HepG2 (cell line): ENCODE measurements at regions not wholly inside any gene's neighbourhood (a gene's known extent, or its start where the extent isn't known, plus 50 kb on each side); places are given as distances from the start of the nearest gene placed in this dataset.

Source experiments
- ATAC-seq: fragments of 200-7000 bp; cut with Tn5 transposase; 3 replicates; pipeline ENCODE4 v1.9.1; 2020; ENCODE audit warnings: mild to moderate bottlenecking, moderate library complexity
- BruUV-seq: library from RNA; stranded (reverse); fragments of 400-500 nt; replicated peaks from 2 replicates; lab custom pipeline; 2021; lab: Mats Ljungman, UMichigan
- CTCF ChIA-PET: fragments of 300-600 bp; formaldehyde crosslinking; extraction: SDS; loops from one replicate; lab custom pipeline; 2021; ENCODE audit warnings: low total read pairs, inconsistent platforms, low intra/inter-chr PET ratio; lab: Yijun Ruan, JAX
- POLR2A ChIA-PET: fragments of 350-600 bp; sonication (Branson Sonifier 250); formaldehyde crosslinking; loops from one replicate; lab custom pipeline; 2020; ENCODE audit warnings: antibody characterized with exemption, inconsistent platforms; lab: Yijun Ruan, JAX
- DNase-seq: peaks from one replicate; pipeline ENCODE4 v3.0.0-alpha.2; 2015; ENCODE audit warnings: low spot score
- FAIRE-seq: peaks from 3 replicates; lab custom pipeline; 2011; peaks lifted over from hg19 to GRCh38; lab: Jason Lieb, UNC
- H2AFZ ChIP-seq: one replicate; pipeline ENCODE4 v1.6.1; 2011; ENCODE audit warnings: low read length, inconsistent platforms
- H3K27ac ChIP-seq: fragments of 300-600 bp; 3 replicates; pipeline ENCODE4 v1.8.0; 2011; ENCODE audit warnings: mixed run types, mild to moderate bottlenecking, mixed read lengths, low read length, inconsistent platforms; ENCODE audit not compliant: insufficient read depth; ENCODE audit errors: extremely low read length
- H3K27me3 ChIP-seq, 2 experiments: fragments of 200-600 bp in 1 of 2; 2 replicates in 1 of 2; 3 replicates in 1 of 2; pipeline versions ENCODE4 v1.6.0 to v1.8.0; 2011; ENCODE audit warnings: low read length in 2 of 2, mild to moderate bottlenecking in 2 of 2, moderate library complexity in 2 of 2, inconsistent platforms in 1 of 2; ENCODE audit not compliant: insufficient read depth in 2 of 2, control insufficient read depth in 1 of 2
- H3K36me3 ChIP-seq, 2 experiments: fragments of 200-600 bp in 1 of 2; replicated peaks in 1 of 2; 2 replicates in 1 of 2; 3 replicates in 1 of 2; pipeline versions ENCODE4 v1.5.1 to v1.8.0; 2011; ENCODE audit warnings: low read length in 2 of 2, inconsistent platforms in 1 of 2; ENCODE audit not compliant: insufficient read depth in 2 of 2, control insufficient read depth in 1 of 2
- H3K4me1 ChIP-seq: 2 replicates; pipeline ENCODE4 v1.5.1; 2012; ENCODE audit warnings: low read length, inconsistent platforms; ENCODE audit not compliant: insufficient read depth
- H3K4me2 ChIP-seq: 2 replicates; pipeline ENCODE4 v1.6.0; 2011; ENCODE audit warnings: low read depth, low read length, inconsistent platforms
- H3K4me3 ChIP-seq, 3 experiments: fragments of 200-600 bp in 1 of 3; sonication (generic), shearing (Covaris generic) in 1 of 3; replicated peaks in 1 of 3; 2 replicates each; pipeline ENCODE4 v1.5.1; 2011 to 2016; ENCODE audit warnings: low read length in 3 of 3, inconsistent platforms in 2 of 3, low read depth in 2 of 3, mild to moderate bottlenecking in 2 of 3, control low read depth in 1 of 3, mixed read lengths in 1 of 3; ENCODE audit not compliant: insufficient read depth in 1 of 3
- H3K79me2 ChIP-seq: one replicate; pipeline ENCODE4 v1.6.1; 2011; ENCODE audit warnings: low read length, inconsistent platforms; ENCODE audit not compliant: insufficient read depth
- H3K9ac ChIP-seq: 2 replicates; pipeline ENCODE4 v1.6.0; 2011; ENCODE audit warnings: mild to moderate bottlenecking, low read depth, low read length, inconsistent platforms; ENCODE audit not compliant: insufficient read depth
- H3K9me3 ChIP-seq: 2 replicates; pipeline ENCODE4 v1.5.1; 2012; ENCODE audit warnings: mild to moderate bottlenecking, low read length
- H4K20me1 ChIP-seq: 2 replicates; pipeline ENCODE4 v1.6.0; 2011; ENCODE audit warnings: inconsistent platforms, mild to moderate bottlenecking, low read length, moderate library complexity; ENCODE audit not compliant: insufficient read depth
- ARNT2 ChIP-seq: sonication (generic); formaldehyde crosslinking; IDR thresholded peaks from 2 replicates; pipeline ENCODE4 v1.8.0; 2022; ENCODE audit warnings: mild to moderate bottlenecking, low read depth, missing genetic modification reagents, moderate library complexity
- E2F5 ChIP-seq: sonication (generic); formaldehyde crosslinking; conservative IDR thresholded peaks from 2 replicates; pipeline ENCODE4 v1.4.0; 2020; ENCODE audit warnings: missing genetic modification reagents
- ERF ChIP-seq: IDR thresholded peaks from 2 replicates; pipeline ENCODE4 v1.6.1; 2018; ENCODE audit warnings: missing biosample characterization, missing genetic modification reagents
- GPN1 ChIP-seq: sonication (generic); formaldehyde crosslinking; IDR thresholded peaks from 2 replicates; pipeline ENCODE4 v1.5.1; 2020; ENCODE audit warnings: missing genetic modification reagents, borderline replicate concordance
- GZF1 ChIP-seq: sonication (generic); formaldehyde crosslinking; IDR thresholded peaks from 2 replicates; pipeline ENCODE4 v1.5.1; 2020; ENCODE audit warnings: mild to moderate bottlenecking, missing genetic modification reagents
- KIAA2018 ChIP-seq: sonication (generic); formaldehyde crosslinking; IDR thresholded peaks from 2 replicates; pipeline ENCODE4 v1.5.0; 2020; ENCODE audit warnings: mild to moderate bottlenecking, missing genetic modification reagents, borderline replicate concordance
- REXO4 ChIP-seq: sonication (generic); formaldehyde crosslinking; IDR thresholded peaks from 2 replicates; pipeline ENCODE4 v1.8.0; 2022; ENCODE audit warnings: missing genetic modification reagents, mild to moderate bottlenecking, borderline replicate concordance
- SALL2 ChIP-seq: sonication (generic); formaldehyde crosslinking; IDR thresholded peaks from 2 replicates; pipeline ENCODE4 v1.8.1; 2023; ENCODE audit warnings: mild to moderate bottlenecking, missing genetic modification reagents, inconsistent platforms
- ZKSCAN1 ChIP-seq: fragments of 150-350 bp; IDR thresholded peaks from 2 replicates; pipeline ENCODE4 v1.6.1; 2014; ENCODE audit warnings: low read length
- ZNF251 ChIP-seq: sonication (generic); formaldehyde crosslinking; IDR thresholded peaks from 2 replicates; pipeline ENCODE4 v1.9.0; 2021; ENCODE audit warnings: mild to moderate bottlenecking, missing genetic modification reagents
- ZNF256 ChIP-seq: sonication (generic); formaldehyde crosslinking; conservative IDR thresholded peaks from 2 replicates; pipeline ENCODE4 v1.4.0; 2020; ENCODE audit warnings: missing genetic modification reagents
- ZNF468 ChIP-seq: sonication (generic); formaldehyde crosslinking; IDR thresholded peaks from 2 replicates; pipeline ENCODE4 v1.8.0; 2022; ENCODE audit warnings: mild to moderate bottlenecking, moderate library complexity, missing genetic modification reagents
- ZNF549 ChIP-seq: sonication (generic); formaldehyde crosslinking; IDR thresholded peaks from 2 replicates; pipeline ENCODE4 v1.5.0; 2020; ENCODE audit warnings: missing genetic modification reagents
- ZNF704 ChIP-seq: sonication (generic); formaldehyde crosslinking; IDR thresholded peaks from 2 replicates; pipeline ENCODE4 v1.8.1; 2023; ENCODE audit warnings: mild to moderate bottlenecking, inconsistent platforms, moderate library complexity, missing genetic modification reagents, borderline replicate concordance
- ZNF740 ChIP-seq: sonication (generic); formaldehyde crosslinking; IDR thresholded peaks from 2 replicates; pipeline ENCODE4 v1.4.0; 2020; ENCODE audit warnings: missing genetic modification reagents
- ZSCAN21 ChIP-seq: sonication (generic); formaldehyde crosslinking; IDR thresholded peaks from 2 replicates; pipeline ENCODE4 v1.8.0; 2022; ENCODE audit warnings: mild to moderate bottlenecking, missing genetic modification reagents, moderate library complexity, borderline replicate concordance
- whole genome bisulfite sequencing: methylation state at CpG from one replicate; pipeline ENCODE4 v1.1.6; 2017; ENCODE audit warnings: low lambda C conversion rate; 5-methylcytosine and 5-hydroxymethylcytosine counted together
- in situ Hi-C: cut with HindIII; loops from 2 replicates; pipeline ENCODE4 v1.10.0; 2017; ENCODE audit warnings: low pct_unique_long_range_greater_than_20kb; ENCODE audit not compliant: extremely low pct_ligation_motif_present
- intact Hi-C: fragments of 100-400 bp; cut with micrococcal nuclease; formaldehyde crosslinking; loops from one replicate; pipeline ENCODE4 v1.10.0; 2022; ENCODE audit not compliant: unreplicated experiment

- DNase-seq (no peak), FAIRE-seq (no peak), ATAC-seq (no peak)
- Histone ChIP-seq H3K27me3 (no peaks in the 10 kb centered on the region), H3K36me3 (no peaks in the 10 kb centered on the region), H3K27ac (no peak overlapping the region), H3K9ac (no peak overlapping the region), H3K9me3 (no peaks in the 10 kb centered on the region), H4K20me1 (no peaks in the 10 kb centered on the region), H2AFZ (no peak overlapping the region), H3K4me1 (no peaks in the 10 kb centered on the region), H3K79me2 (no peaks in the 10 kb centered on the region), H3K4me3 (no peak overlapping the region), H3K4me2 (no peak overlapping the region)
- in situ Hi-C loops (no loop called here), intact Hi-C loops (no loop called here)
- POLR2A ChIA-PET, result no interaction called here
- CTCF ChIA-PET, result no interaction called here
- 11% methylated on average over 2 of the region's 2 CpGs for WGBS
- no TSS peak for BruUV-seq
- TF ChIP-seq GPN1 (CRISPR knock-in tag) (no peak), ZNF256 (CRISPR knock-in tag) (no peak), ZNF468 (CRISPR knock-in tag) (no peak), ZNF704 (CRISPR knock-in tag) (no peak), ZNF251 (no peak), ZNF549 (CRISPR knock-in tag) (no peak), SALL2 (no peak), E2F5 (CRISPR knock-in tag) (no peak), GZF1 (CRISPR knock-in tag) (no peak), ZNF740 (CRISPR knock-in tag) (no peak), ZSCAN21 (CRISPR knock-in tag) (no peak), ARNT2 (CRISPR knock-in tag) (no peak), ERF (CRISPR knock-in tag) (no peak), ZKSCAN1 (no peak), KIAA2018 (CRISPR knock-in tag) (no peak), REXO4 (CRISPR knock-in tag) (no peak)
Observed at GRCh38 chr7:50943482-50943881, 160.8 kb upstream of the GRB10 start.
